Stomach (tissue), 4 donors: ENCODE measurements at regions not wholly inside any gene's neighbourhood (a gene's known extent, or its start where the extent isn't known, plus 50 kb on each side); places are given as distances from the start of the nearest gene placed in this dataset.

Experiments
- CTCF ChIP-seq, 7 experiments: fragments of 450-650 bp in 4 of 7; fragments of 200-600 bp in 3 of 7; sonication (generic) in 3 of 7; IDR thresholded peaks; one replicate each; pipeline ENCODE4 v1.5.1; 2016 to 2019; ENCODE audit warnings: antibody characterized with exemption in 7 of 7, control low read depth in 2 of 7, mild to moderate bottlenecking in 1 of 7
- EP300 ChIP-seq: sonication (generic); formaldehyde crosslinking; IDR thresholded peaks from one replicate; pipeline ENCODE4 v1.6.1; 2017; ENCODE audit warnings: antibody characterized with exemption
- POLR2A ChIP-seq, 4 donors: fragments of 450-650 bp; IDR thresholded peaks; one replicate each; pipeline ENCODE4 v1.6.1; 2016; ENCODE audit warnings: antibody characterized with exemption in 4 of 4, control low read depth in 2 of 4, mild to moderate bottlenecking in 1 of 4, moderate library complexity in 1 of 4
- POLR2AphosphoS5 ChIP-seq, 3 donors: sonication (generic); formaldehyde crosslinking; IDR thresholded peaks; one replicate each; pipeline ENCODE4 v1.6.1; 2016; ENCODE audit warnings: antibody characterized with exemption in 3 of 3

GRCh38 chr7:119761776-119762175 is 511.2 kb upstream of the KCND2 start:
- no peak for TF ChIP-seq CTCF (IDR thresholded peaks at IDR 0.05)
- TF ChIP-seq POLR2AphosphoS5 (IDR thresholded peaks at IDR 0.05): no peak
- no peak for TF ChIP-seq POLR2A (IDR thresholded peaks at IDR 0.05)
- TF ChIP-seq EP300: no peak
